SKM-1 treated with dmso at 0.1 percent for 144 hours (cell line): ENCODE measurements at regions not wholly inside any gene's neighbourhood (a gene's known extent, or its start where the extent isn't known, plus 50 kb on each side); places are given as distances from the start of the nearest gene placed in this dataset.

Experiments used
- DNase-seq: peaks from one replicate; lab custom pipeline; 2025; ENCODE audit not compliant: unreplicated experiment; lab: John Stamatoyannopoulos, UW

DNA sequence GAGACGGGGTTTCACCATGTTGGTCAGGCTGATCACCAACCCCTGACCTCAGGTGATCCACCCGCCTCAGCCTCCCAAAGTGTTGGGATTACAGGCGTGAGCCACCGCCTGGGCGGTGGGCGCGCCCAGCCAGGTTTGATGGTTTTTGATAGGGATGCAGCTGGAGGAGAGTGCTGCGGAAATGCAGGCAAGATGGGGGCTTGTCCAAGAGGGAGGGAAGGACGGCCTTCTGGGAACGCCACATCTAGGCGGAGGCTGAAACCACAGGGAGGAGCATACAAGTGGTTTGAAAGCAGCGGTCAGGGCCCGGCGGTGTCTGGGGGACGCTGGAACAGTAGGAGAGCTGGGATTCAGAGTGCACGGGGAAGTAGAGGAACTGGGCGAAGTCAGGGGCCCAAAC, 134.6 kb downstream of the VRK1 start:
- no peak for DNase-seq

DNA sequence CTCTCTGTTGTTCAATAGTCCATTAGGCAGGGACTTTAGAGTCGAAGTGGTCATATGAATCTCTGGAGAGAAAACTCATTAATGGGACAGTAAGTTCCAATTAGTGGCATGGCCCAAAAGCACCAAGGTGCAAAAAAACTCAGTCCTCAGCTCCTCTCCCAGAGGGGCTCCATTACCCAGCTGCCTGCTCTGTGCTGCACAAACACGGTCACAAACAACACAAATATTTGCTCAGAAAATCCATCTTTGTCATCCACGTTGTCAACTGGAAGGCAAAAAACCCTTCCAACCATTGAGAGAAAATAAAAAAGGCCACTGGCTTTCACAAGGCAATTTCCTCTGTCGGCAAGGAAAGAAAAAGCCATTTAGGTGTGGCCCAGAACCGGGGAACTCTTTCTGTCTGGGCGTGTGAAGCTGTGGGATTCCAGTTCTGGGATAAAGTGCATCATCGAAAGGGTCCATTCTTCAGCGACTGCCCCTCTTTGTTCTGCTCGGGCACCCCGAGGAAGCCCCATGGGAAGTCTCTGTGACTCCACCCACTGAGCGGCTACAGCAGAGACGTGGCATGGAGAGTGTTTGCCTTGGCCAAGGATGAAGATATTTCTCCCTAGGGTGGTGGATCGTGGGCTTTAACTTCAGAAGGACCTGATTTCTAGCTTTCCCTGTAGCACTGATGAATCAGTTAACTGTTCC, 137.6 kb downstream of the VRK1 start:
- no peak for DNase-seq

DNA sequence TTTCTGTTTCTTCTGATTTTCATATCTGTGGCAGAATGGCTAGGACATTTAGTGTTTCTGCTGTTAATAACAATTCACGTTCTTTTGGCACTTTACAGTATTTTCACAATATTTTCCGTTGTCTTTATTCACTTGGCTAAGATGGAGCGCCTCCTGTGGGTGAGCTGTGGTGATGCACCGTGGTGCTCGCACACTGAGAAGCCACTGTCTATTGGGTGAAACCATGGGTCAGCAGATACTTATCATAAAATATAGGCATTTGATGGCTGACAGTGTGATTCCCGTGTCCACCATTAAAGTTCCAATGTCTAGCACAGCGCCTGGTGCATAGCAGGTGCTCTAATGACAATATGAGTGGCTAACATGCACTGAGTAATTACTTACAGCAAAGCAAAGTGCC, 141.8 kb downstream of the VRK1 start:
- no peak for DNase-seq

DNA sequence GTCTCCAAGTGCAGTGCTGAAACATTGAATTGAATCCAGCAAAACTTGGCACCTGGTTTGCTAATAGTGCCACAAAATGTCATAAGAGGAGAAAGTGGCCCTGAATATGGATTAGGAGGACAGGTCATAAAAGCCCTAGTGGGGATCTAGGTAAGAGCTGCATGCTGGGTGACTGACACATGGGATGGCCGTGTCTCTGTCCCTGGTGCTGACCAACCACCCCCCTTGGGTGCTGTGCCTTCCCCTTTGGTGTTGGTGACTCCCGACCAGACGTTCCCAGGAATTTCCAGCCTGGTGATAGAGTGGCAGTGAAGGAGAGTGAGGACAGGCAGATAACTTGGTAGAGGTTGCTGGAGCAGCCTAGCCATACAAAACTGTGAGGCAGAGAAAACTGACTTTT, 142.8 kb downstream of the VRK1 start:
- no peak for DNase-seq

DNA sequence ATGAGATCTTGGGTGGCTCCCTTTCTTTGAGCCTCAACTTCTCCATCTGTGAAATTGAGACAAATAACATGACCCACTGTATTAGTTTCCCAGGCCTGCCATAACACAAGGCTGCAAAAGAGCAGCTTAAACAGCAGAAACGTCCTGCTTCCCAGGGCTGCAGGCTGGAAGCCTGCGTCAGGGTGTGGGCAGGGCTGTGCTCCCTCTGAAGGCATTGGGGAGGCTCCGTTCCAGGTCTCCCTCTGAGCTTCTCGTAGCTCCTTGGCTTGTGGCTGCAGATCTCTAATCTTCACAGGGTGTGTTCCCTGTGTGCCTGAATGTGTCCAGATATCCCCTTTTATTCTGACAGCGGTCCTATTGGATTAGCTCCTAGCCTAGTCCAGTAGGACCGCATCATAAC, 147.1 kb downstream of the VRK1 start:
- DNase-seq: no peak

DNA sequence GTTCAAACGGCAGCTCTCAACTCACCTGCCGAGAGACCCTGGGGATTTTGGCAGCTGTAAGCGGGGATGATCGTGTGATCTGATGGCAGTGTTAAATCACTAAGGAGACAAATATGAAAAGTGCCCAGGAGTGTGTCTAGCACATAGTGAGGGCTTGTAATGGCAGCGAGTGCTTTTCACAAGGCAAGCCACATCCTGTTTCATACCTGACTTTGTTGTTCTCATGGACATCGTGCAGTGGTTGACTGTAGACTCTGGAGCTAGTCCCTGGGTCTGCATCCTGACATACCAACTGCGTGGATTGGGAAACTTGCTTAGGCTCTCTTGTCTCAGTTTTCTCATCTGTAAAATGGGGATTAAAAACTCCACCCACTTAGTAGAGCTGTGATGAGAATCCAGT, 148.5 kb downstream of the VRK1 start:
- DNase-seq: no peak

DNA sequence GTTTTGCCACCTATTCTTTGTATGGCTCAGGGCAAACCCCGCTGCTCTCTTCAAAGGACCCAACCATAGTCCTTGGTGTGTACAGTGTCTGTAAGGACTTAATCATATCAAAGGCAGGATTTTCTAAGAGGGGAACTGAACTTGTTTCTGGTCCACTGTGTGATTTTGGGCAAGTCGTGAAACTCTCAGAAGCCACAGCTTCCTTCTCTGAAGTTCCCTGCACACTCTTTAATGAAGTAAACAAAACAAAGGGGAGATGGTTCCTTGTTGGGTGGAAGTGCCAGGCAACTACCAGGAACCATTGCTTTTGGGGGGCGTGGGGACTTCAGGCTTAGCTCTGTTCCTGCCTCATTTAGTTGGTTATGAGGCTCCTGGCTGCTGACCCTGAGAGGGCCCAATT, 152.4 kb downstream of the VRK1 start:
- DNase-seq: no peak

DNA sequence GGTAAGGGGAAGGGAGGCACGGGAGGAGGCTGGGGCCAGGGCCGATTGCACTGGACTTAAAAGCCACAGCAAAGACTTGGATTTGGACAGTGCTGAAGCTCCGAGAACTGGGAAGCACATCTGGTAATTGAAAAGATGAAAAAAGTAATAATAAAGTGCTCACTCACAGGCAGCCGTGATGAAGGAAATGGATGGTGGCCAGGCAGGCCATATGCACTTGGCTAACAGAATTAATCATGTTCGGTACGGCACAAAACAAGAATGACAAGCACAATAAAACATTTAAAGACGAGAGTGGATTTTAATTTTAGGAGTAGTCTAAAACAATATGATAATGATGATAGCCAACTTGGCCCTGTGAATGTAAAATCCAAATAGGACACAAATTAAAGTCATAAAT, 154.3 kb downstream of the VRK1 start:
- no peak for DNase-seq

DNA sequence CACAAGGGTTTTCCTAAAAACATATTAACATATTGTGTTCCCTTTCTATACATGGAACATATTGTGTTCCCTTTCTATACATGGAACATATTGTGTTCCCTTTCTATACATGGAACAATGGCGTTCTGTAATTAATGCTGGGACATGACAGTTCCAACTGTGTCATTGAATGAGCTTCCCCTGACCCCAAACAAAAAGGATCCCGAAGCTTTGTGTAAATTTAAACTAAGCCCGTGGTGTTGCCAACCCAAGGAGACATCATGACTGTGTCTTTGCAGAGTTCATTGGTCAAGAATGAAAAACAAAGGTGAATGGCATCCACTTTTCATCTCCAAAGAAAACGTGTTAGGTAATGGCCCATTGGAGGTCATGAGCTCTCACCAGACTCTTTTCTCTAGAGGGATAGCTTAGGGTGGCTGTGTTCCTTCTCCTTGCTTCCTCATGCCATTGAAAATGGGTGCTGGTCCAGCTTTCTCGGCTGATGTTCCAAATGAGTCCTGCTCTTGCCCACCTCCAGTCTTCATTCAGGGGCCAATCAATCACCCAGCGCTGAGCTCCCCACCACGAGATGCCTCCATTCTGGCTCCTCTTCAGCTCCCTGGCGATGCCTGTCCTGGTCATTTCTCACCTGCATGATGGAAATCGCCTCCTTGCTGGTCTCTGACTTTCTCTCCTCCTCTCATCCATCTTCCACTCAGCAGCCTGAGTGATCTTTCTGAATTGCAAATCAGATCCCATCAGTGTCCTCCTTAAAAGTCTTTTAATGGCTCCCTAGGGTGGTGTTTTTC, 156.1 kb downstream of the VRK1 start:
- no peak for DNase-seq

DNA sequence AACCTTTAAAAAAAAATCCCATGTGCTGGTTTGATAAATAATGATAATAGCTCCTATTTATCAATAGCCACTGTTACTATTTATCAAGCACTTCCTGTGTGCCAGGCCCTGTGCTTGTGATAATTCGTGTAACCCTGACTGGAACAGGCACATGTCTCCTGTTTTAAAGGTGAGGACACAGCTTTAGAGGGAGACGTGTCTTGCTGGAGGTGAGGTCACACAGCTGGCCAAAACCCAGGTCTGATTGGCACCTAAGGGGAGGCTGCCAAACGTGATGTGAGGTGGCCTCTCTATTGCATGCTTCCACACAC, 156.6 kb downstream of the VRK1 start:
- no peak for DNase-seq

DNA sequence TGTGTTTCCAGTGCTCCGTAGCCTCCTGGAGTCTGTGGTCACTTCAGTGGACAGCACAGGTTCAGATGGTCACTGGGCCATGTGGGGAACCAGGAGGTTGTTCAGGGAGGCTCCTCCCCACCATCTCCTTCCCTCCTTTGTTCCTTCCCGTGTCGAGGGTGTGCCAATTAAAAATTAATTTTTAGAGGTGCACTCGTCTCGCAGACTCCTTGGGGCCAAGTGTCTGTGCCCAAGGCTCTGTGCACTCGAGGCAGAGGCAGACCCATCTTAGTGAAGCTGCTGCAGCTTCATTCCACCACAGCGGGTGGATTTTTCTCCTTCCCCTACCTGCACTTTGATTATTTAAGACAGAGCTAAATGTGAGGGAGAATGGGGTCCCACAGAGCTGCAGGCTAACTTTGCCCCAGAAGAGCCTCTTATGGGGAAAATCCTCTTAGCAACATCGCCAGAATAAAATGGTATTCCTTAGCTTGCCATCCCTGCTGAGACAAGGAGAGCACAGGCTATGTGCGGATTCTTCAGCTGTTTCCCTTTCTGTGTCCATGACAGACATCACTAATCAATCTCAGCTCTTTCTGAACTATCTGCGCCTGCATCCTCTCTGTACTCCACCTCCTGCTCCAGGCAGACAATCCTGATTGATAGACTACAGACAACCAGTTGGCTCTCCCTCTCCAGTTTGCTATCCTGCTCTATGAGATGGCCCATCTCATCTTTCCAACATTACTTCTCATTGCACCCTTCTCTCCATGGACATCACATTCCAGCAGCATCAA, 159.5 kb downstream of the VRK1 start:
- no peak for DNase-seq

DNA sequence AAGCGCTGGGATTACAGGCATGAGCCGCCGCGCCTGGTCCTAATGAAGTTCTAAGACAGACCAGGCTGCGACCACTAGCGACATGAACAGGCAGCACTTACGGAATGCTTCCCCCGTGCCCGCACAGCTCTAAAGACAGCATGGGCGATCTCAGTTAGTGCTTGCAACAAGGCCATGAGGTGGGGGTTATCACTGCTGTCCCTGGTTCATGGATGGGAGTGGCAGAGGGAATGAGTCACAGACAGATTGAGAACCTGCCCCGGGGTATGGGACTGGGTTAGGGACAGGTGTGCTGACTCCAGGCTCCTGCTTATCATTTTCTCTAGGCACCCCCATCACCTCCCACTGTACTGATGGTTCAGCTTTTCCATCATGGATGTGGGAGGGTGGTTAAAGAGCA, 160.9 kb downstream of the VRK1 start:
- no peak for DNase-seq

DNA sequence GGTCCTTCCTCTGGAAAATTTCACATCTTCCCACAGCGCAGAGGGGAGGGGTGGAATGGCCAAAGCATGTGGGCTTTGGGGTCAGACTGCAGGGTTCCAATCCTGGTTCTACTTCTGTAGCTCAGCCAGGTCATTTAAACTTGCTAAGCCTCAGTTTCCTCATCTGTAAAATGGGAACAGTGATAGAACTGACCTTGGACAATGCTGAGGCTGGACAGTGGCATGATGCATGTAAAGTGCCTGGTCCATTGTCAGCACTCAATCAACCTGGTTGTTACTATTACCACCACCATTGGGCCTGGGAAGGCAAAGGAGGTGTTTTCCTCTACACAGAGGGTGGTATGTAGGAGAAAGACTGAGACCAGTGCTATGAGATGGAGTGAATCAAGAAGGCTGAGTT, 162.8 kb downstream of the VRK1 start:
- no peak for DNase-seq

DNA sequence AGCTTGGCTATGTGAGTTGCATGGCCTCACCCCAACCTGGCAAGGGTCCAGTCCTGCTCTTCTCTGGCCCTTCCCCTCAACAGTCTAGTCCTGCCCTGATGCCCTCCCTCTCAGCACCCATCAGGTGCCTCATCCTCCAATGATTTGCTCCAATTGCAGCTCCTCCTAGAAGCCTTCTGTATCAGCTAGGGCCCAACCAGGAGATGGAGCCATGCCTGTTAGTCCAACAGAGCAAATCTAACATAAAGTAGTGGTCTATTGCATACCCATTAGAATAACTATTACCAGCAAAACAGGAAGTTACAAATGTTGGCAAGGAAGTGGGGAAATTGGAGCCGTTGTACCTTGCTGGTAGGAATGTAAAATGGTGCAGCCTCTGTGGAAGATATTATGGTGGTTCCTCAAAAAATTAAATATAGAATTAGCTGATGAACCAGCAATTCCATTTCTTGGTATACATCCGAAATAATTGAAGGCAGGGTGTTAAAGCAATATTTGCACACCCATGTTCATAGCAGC, 163.5 kb downstream of the VRK1 start:
- DNase-seq: no peak

DNA sequence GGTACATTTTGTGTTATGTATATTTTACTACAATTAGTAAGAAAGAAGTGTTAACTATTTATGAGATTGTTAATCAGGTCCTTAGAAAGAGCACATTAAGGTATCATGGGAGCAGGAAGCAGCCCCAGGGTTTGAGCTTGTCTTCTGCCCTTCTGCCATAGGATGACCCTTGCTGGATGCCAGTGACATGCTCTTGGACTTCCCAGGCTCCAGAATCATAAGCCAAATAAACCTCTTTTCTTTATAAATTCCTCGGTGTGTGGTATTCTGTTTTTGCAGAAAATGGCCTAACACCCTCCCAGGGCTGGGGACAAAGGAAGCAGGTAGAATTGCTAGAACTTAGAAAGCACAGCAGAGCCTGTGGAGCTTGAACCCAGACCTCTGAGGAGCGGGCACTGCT, 164.7 kb downstream of the VRK1 start:
- no peak for DNase-seq

DNA sequence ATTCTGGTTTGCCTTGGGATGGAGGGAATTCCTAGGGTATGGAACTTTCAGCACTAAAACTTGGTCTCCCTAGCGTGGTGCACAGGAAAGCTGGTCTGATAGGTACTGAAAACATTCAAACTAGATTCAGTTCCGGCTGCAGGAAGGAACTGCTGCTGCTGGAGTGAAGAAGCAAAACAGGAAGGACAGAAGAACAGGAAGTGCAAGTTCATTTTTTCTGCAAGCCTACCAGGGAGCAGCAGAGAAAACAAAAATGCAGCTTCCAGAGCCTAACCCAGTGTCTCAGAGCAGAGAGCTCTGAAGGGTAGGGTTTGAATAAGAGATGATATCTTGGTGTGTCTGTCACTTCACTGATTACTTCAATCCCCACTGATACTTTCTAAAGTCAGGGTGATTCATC, 165.2 kb downstream of the VRK1 start:
- DNase-seq: peak; percentile 31

DNA sequence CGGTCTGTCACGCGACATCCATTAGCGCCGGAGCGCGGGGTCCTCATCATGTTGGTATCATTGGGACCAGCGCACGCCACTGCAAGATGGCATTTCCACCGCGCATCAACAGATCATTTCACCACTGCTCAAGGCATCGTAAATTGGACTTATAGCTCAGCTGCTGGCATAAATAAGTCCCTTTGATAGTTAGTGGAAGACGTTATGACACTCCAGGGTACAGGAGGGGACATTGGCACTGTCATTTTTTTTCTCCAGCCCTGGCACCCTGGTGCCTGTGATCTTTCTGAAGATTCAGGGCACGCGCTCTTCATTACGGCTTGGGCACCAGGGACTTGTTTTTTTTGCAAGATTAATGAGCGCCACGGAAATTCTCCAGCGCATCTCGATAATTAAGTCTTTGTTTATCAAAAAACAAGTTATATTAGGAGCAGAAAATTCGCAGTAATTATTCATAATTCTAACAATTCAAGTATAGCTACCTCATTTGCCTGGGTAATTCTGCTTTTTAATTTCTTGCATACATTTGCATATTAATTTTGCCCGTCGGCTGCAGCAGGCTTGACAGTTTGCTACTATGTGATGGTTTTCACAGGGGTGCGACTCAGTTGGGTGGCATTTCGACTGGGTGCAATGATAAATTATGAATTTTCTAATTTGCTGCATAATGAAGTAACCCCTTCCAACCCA, 167.7 kb downstream of the VRK1 start:
- DNase-seq: no peak

DNA sequence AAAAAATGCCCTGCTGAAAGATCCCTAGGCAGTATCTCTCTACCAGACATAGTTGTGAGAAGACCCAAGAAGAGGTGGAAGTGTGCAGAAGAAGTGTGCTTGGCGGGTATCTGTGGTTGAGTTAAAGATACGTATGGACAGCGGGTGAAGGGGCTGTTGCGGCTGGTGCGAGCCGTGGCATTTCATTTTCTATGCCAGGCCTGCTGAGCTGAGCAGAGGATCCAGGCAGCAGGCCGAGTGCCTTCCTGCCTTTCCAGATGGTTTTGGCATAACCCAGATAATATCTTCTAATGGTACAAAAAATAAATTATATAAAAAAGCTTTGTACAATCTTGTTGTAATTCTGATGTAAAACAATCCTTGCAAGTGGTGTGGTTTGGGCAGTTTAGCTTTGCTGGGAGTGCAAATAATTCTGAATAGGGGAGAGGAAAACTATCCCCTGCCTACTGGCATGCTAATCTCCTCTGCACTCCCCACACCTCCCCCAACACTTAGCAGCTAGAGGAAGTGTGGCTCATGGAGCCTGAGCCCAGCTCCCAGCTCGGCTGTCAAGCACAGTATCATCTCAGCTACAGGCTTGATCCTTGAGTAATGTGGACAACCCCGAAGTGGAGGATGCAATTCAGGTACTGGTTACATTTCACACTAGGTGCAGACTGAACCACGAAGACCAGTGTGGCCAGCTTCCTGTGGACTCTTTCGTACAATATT, 168.9 kb downstream of the VRK1 start:
- no peak for DNase-seq

DNA sequence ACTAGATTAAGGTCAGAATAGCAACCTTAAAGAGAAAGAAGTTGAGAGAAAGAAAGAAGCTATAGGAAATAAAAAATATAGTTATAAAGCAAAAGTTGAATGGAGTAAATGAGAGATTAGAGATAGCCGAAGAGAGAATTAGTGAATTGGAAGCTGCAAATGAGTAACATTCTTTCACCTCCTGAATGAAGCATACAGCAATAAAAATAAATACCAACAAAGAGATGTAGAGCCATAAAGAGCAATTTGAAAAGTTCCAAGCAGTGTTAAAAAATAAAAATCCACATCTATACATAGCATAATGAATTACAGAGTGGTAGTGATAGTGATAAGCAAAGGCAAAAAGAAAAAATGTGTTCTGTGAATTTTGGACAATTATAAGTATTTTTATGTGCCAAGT, 177.9 kb downstream of the VRK1 start:
- no peak for DNase-seq

DNA sequence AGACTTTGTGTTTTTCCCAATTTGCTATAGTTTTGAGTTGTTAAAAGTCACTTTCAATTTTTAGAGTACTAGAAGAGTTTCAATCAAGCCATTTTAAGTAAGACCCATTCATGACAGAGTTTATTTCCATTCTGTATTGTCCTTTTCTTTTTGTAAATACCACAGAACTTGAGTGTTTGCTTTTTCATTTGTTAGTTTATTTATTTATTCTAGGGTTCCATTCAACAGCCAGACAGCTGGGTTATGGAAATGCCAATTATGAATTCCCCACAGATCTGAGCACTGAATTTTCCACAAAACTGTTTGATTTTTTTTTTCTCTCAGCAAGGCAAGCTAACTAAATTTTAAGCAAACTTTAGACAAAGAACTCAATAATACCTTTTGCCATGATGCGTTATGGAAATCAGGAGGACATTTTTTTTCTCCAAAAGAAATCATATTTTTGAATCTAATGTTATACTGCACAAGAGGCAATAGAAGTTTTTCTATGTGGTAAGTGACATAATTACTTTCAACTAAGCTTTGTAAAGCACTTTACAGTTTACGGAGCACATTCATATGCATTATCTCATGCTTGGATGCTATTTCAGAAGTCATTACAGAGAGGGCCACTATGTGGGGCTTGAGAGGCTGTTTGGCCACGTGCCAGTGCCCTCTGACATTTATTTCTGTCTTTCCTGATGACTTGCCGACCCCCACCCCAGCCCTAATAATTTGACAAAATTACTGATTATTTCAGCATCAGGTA, 181.5 kb downstream of the VRK1 start:
- no peak for DNase-seq
